ENCODE measurements at regions not wholly inside any gene's neighbourhood (a gene's known extent, or its start where the extent isn't known, plus 50 kb on each side); places are given as distances from the start of the nearest gene placed in this dataset.

- TF ChIP-seq CTCF (IDR thresholded peaks at IDR 0.05; ENCODE audit: low read depth, low read length, poor library complexity, severe bottlenecking) = no peak
- TF ChIP-seq EZH2phosphoT487 (IDR thresholded peaks at IDR 0.05; ENCODE audit: borderline replicate concordance, low read length) = no peak
Measured at GRCh38 chr12:73277971-73278370, 1005.8 kb downstream of the TRHDE start.

Measured in DOHH2 (cell line).